Hematopoietic multipotent progenitor cell (in vitro differentiated cells): ENCODE measurements at regions not wholly inside any gene's neighbourhood (a gene's known extent, or its start where the extent isn't known, plus 50 kb on each side); places are given as distances from the start of the nearest gene placed in this dataset.
"Not testable (repeated sequence)": the region's sequence is repeated elsewhere in the genome, so short reads cannot be mapped to it uniquely, and the experiment has no call there.

Source experiments
- DNase-seq, 3 donors: peaks; one replicate each; pipeline ENCODE4 v3.0.0-alpha.2; 2011 to 2015; ENCODE audit warnings: low read depth in 2 of 3, low spot score in 2 of 3

GRCh38 chr12:66768293-66768692 lies 89.4 kb upstream of the GRIP1 start:
- peak in 1 of 3 donors; percentile 7 for DNase-seq

DNA sequence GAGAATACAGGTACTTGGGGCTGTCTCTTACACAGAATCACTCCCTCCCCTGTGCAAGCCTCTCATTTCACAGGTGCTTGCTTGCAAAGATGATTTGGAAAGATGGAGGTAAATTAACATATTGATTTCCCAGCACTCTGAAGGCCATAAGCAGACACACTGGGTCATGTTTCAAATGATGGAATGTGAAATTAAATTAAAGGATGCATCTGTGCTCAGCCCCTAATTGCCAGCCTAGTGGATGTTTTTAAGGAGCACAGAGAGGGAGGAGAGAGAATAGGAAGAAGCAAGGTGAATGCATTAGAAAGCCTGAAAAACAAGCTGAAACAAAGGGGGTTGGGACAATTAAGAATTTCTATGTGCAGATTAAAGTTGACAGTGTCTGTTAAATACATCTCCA lies 96.1 kb upstream of the GRIP1 start:
- no peak for DNase-seq

DNA sequence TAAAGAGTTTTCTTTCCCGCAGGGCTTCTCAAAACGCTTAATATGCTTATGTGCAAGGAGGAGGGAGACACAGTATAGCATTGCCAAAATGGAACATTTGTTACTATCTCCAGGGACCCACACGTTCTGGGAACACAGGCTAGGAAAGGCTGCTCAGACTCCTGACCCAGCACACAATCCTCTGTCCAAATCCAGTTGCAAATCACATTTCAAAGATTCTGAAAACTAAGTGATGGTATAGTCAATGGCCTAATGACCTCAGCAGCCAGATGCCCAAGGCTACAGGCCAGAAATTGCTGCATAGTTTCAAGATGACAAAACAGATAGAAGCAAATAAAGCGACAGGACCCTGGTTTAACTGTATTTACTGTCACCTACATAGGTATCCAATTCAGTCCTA lies 97.0 kb upstream of the GRIP1 start:
- no peak for DNase-seq

GRCh38 chr12:66776974-66777373 lies 98.1 kb upstream of the GRIP1 start:
- peak in 2 of 3 donors; percentile 45 to 86 for DNase-seq

DNA sequence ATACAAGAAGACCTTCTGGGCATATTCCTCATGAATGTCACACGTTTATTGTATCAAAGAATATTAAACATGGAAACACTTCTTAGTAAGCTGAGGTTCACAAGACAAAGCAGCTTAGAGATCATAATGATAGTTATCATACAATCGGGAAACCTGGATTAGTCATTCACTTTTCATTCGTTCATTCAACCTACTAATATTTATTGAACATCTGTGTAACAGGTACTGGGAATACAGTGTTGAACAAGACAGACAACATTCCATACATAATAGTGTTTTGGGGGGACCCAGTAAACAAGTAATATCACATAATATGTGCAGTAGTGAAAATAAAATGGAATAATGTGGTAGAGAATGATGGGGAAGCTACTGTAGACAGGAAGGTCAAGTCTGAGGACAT lies 100.6 kb upstream of the GRIP1 start:
- no peak for DNase-seq

DNA sequence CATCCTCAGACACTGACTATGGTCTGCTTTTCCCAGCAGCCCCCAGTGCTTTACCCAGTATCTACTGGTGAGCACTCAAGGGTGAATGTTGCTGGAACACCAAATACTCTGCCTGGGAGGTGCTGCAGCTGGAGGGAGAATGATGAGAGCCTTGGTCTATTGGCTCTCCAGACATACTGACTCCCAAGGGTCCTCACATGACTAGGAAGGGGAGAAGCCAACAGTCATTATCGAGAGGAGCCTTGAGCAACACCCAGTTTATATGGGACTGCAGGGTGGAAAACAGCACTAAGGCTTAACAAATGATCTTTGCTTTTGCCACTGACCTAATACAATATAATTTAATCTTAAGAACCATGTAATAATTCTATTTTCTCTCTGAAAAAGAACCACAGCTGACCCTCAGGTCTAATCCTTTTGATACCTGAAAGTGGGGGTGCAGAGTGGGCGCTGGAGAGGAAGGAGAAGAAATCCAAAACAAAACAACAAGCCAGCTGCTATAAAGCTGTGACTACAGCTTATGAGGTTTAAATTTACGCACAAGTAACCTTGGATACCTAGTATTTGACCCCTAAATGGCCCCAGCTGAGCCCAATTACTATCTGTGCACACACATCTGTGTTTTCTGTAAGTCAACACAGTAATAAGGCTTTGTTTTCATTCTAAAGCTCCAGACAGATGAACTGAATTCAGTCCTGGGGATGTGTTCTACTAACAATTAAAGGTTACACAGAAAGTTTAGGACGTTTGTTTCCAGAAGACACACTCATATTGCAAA lies 107.8 kb upstream of the GRIP1 start:
- no peak for DNase-seq

GRCh38 chr12:66799551-66799950 lies 120.7 kb upstream of the GRIP1 start:
- no peak for DNase-seq

DNA sequence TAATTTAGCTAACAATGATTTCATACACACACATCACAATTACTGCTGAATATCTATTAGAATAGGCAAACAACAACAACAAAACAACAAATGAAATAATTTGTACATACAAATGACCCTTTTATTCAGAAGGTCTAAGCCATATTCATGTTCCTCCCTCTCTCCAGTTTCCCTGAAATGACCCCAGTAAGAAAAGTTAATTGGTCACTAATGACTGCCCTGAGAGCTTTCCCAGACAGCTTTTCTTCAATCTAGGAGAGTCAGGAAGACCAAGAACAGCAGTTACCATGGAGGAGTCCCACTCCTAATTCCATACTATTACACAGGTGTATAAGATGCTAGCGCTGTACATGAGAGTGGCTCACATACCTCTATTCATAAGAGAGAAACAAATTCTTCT lies 121.2 kb upstream of the GRIP1 start:
- no peak for DNase-seq

DNA sequence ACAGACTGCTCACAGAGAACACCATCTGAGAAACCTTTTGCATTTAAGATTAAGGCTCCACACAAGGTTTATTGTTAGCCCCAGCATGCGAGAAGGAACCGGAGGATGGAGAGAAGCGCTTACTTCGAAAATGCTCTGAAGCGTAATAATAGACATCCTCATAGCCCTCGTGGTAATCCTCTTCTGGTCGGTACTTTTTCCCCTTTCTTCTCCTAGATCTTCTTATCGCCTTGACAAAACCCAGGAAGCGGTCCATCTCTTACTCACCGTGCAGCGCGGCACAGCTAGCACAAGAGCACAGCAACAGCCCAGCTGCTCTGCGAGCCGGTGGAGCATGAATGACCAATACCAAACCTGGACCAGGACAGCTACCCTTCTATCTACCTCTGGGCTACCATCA lies 125.1 kb upstream of the GRIP1 start:
- DNase-seq, result no peak

- DNase-seq, result no peak
Measured at GRCh38 chr12:66804563-66804974, 125.7 kb upstream of the GRIP1 start.

DNA sequence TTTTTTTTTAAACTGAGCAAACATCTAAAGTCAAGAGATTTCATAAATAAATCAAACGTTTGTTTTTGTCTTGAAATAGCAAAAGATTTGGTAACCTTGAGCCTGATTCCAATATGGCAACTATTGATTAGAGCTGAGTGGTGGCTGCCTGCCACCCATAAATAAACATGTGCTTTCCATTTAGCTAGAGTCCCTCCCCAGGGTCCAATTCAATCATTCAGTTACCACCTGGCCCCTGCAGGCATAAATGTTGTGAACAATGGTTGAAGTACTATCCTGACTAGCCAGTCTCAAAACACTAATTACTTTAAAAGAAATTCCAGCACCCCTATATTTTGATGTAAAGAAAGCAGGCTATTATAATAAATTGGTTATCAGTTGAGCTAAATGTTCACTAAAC lies 129.7 kb upstream of the GRIP1 start:
- no peak for DNase-seq

- DNase-seq, result no peak
Measured at GRCh38 chr12:66813137-66813892, 134.4 kb upstream of the GRIP1 start.

- no peak for DNase-seq
Measured at GRCh38 chr12:66819587-66819986, 140.7 kb upstream of the GRIP1 start.

DNA sequence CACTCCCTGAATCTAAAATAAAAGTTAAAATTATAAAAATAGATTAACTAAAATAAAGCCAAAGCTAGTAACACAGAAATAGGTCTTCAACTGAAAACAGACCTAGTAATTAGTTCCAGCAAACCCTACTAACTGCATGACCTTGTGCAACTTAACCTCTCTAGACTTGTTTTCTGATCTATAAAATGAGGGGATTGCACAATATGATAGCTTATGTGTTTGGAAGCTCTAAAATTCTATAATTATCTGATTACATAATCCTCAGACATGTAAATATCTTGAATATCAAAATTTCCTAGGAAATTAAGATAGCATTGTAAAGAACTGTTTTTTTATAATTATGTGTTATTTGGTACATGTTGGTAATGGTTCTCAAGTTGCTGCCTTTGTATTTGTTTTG lies 144.1 kb upstream of the GRIP1 start:
- no peak for DNase-seq

GRCh38 chr12:66823857-66824570 lies 145.1 kb upstream of the GRIP1 start:
- DNase-seq, result no peak

DNA sequence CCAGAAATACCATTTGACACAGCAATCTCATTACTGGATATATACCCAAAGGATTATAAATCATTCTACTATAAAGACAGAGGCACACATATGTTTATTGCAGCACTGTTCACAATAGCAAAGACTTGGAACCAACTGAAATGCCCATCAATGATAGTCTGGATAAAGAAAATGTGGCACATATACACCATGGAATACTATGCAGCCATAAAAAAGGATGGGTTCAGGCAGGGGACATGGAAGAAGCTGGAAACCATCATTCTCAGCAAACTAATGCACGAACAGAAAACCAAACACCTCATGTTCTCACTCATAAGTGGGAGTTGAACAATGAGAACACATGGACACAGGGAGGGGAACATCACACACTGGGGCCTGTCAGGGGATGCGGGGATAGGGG lies 147.0 kb upstream of the GRIP1 start:
- DNase-seq, result not testable (repeated sequence)

- DNase-seq, result peak in 1 of 3 donors; percentile 21
Measured at GRCh38 chr12:66829660-66830325, 150.9 kb upstream of the GRIP1 start.

DNA sequence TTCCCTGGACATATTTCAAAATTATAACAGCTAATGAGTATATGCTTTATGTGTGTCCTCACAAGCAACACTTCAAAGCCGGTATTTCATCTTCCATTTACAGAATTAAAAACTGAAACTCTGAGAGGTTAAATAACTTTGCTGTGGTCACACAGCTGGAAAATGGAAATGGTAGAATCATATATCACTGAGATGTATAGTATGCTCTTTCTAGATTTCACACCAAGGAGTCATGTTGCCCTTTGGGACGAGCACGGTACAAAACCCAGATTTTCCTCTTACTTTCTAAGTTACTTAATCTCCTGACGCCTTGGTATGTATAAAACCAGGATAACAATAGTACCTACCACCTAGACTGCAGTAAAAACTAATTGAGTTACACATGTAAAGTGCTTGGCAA lies 152.6 kb upstream of the GRIP1 start:
- no peak for DNase-seq

- DNase-seq, result no peak
Measured at GRCh38 chr12:66832997-66833396, 154.1 kb upstream of the GRIP1 start.

DNA sequence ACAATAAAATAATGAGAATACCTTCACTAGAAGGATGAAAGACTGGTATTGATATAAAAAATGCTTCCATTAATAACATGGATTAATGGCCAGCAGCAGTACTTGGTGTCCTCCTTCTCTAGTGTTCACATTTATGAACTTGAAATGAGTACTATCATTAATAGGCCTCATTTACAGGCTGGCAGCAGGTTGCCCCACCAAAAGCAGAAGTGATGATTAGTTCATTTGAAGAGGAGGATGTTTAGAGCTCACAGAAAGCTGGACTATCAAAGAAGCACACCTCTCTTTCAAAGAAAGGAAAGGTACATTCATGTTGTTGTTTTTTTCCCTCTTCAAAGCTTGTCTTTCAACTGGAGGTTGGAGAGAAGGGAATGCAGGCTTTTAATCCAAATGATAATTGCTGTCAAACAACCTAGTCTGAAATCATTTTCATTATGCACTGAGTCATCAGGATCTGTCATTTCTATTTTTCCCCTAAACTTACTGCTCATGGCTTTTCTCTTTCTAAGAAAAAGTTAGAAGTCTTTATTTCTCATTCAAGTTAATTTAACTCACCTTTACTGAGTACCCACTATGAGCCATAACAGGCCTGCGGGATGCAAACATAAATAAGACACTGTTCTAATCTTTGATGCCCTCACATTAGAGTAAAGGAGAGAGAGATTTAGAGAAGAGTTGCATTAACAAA lies 157.9 kb upstream of the GRIP1 start:
- no peak for DNase-seq

DNA sequence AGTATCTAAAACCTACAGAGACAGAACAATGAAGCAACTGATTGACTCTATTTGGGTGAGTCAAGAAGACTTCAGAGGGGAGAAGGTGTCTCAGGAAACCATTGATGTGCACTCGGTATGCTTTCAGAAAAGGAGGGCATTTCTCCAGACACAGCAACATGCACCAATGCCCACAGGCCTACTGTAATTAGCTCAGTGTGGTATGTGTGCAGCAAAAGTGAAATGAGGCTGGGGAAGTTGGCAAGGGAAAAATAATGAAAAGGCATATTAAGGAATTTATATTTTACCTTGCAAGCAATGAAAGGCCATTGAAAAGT lies 158.4 kb upstream of the GRIP1 start:
- no peak for DNase-seq
